B cell (primary cell): ENCODE measurements at regions not wholly inside any gene's neighbourhood (a gene's known extent, or its start where the extent isn't known, plus 50 kb on each side); places are given as distances from the start of the nearest gene placed in this dataset.

Experiments used
- EZH2 ChIP-seq: IDR thresholded peaks from 2 replicates; pipeline ENCODE4 v1.6.1; 2012; ENCODE audit warnings: borderline replicate concordance, low read depth, mild to moderate bottlenecking, moderate library complexity, low read length; ENCODE audit not compliant: insufficient read depth, poor library complexity, severe bottlenecking
- TF ChIP-seq, protein P1 (sequence below): fragments of 200-600 bp; IDR thresholded peaks from one replicate; pipeline ENCODE4 v1.8.0; 2022; ENCODE audit warnings: antibody characterized with exemption, mild to moderate bottlenecking

DNA sequence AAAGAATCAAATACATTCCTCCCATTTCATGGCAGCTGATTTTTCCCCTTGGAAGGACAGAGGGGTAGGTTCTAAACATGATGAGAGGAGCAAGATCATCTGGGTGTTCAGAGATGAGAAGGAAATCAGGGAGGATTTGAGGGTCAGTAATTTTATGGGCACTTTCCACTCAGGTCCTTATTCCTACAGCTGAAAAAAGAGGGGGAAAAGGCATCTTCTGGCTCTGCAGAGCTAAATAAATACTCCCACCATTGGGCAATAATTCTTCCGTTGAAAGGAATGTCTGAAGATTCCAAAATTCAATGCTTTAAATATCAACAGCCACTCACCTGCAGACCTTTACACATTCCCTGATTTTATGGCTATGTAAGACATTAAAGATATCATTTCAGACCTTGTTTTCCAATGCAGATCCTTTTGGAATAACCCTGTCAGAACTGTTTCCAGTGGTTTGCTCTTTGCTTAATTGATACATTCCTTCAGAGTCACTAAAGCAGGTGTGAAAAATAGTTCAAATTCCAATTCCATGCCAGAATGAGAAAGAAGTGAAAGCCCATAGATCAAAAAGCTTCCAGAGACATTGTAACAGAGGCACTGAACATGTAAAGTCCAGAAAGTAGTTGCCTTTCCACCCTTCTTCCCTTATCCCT lies 233.3 kb upstream of the KRR1 start:
- TF ChIP-seq, protein P1, sequence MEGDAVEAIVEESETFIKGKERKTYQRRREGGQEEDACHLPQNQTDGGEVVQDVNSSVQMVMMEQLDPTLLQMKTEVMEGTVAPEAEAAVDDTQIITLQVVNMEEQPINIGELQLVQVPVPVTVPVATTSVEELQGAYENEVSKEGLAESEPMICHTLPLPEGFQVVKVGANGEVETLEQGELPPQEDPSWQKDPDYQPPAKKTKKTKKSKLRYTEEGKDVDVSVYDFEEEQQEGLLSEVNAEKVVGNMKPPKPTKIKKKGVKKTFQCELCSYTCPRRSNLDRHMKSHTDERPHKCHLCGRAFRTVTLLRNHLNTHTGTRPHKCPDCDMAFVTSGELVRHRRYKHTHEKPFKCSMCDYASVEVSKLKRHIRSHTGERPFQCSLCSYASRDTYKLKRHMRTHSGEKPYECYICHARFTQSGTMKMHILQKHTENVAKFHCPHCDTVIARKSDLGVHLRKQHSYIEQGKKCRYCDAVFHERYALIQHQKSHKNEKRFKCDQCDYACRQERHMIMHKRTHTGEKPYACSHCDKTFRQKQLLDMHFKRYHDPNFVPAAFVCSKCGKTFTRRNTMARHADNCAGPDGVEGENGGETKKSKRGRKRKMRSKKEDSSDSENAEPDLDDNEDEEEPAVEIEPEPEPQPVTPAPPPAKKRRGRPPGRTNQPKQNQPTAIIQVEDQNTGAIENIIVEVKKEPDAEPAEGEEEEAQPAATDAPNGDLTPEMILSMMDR, result no peak
- no peak for TF ChIP-seq EZH2
